IMR-90 (cell line): ENCODE measurements at regions not wholly inside any gene's neighbourhood (a gene's known extent, or its start where the extent isn't known, plus 50 kb on each side); places are given as distances from the start of the nearest gene placed in this dataset.

ENCODE experiments used
- ATAC-seq: fragments of 200-7000 bp; cut with Tn5 transposase; 2 replicates; pipeline ENCODE4 v1.9.1; 2020; ENCODE audit warnings: low read depth, mild to moderate bottlenecking, moderate library complexity
- BruUV-seq: library from RNA; stranded (reverse); fragments of 400-500 nt; replicated peaks from 2 replicates; lab custom pipeline; 2021; lab: Mats Ljungman, UMichigan
- CTCF ChIA-PET: fragments of 300-600 bp; formaldehyde crosslinking; extraction: SDS; loops from one replicate; lab custom pipeline; 2021; ENCODE audit warnings: antibody characterized with exemption; lab: Yijun Ruan, JAX
- POLR2A ChIA-PET: fragments of 300-600 bp; sonication (Branson Sonifier 250); formaldehyde crosslinking; loops from one replicate; lab custom pipeline; 2022; ENCODE audit warnings: antibody characterized with exemption; ENCODE audit not compliant: unreplicated experiment; lab: Charles Lee
- DNase-seq: peaks from one replicate; pipeline ENCODE4 v3.0.0; 2013
- H2AFZ ChIP-seq: replicated peaks from 2 replicates; pipeline ENCODE3; 2013; ENCODE audit warnings: low read length, mild to moderate bottlenecking; ENCODE audit not compliant: poor library complexity
- H2AK5ac ChIP-seq: 2 replicates; pipeline ENCODE4 v1.6.1; 2013; ENCODE audit warnings: low read depth, low read length, inconsistent platforms
- H2AK9ac ChIP-seq: replicated peaks from 2 replicates; pipeline ENCODE3; 2013; ENCODE audit warnings: mild to moderate bottlenecking, low read depth, low read length, moderate library complexity; ENCODE audit not compliant: poor library complexity
- H2BK120ac ChIP-seq: 2 replicates; pipeline ENCODE4 v1.6.1; 2013; ENCODE audit warnings: low read depth, low read length, inconsistent platforms
- H2BK15ac ChIP-seq: 3 replicates; pipeline ENCODE4 v1.6.1; 2013; ENCODE audit warnings: low read depth, low read length, inconsistent platforms
- H2BK20ac ChIP-seq: 2 replicates; pipeline ENCODE4 v1.6.1; 2013; ENCODE audit warnings: low read depth, mild to moderate bottlenecking, inconsistent platforms, low read length, moderate library complexity
- H2BK5ac ChIP-seq: 2 replicates; pipeline ENCODE4 v1.6.1; 2013; ENCODE audit warnings: mild to moderate bottlenecking, low read depth, low read length, inconsistent platforms; ENCODE audit not compliant: poor library complexity, severe bottlenecking
- H3K14ac ChIP-seq: replicated peaks from 2 replicates; pipeline ENCODE4 v1.6.1; 2013; ENCODE audit warnings: low read depth, low read length, inconsistent platforms
- H3K18ac ChIP-seq: 2 replicates; pipeline ENCODE4 v1.6.1; 2013; ENCODE audit warnings: low read depth, low read length, control low read depth
- H3K23ac ChIP-seq: 2 replicates; pipeline ENCODE4 v1.6.1; 2013; ENCODE audit warnings: low read depth, low read length, inconsistent platforms
- H3K27ac ChIP-seq: 2 replicates; pipeline ENCODE4 v1.5.1; 2013; ENCODE audit warnings: mild to moderate bottlenecking, control low read depth, low read length; ENCODE audit not compliant: insufficient read depth
- H3K27me3 ChIP-seq: 2 replicates; pipeline ENCODE4 v1.6.1; 2013; ENCODE audit warnings: low read length; ENCODE audit not compliant: control insufficient read depth, insufficient read depth
- H3K36me3 ChIP-seq: 2 replicates; pipeline ENCODE4 v1.6.1; 2013; ENCODE audit warnings: low read length, mixed read lengths; ENCODE audit not compliant: control insufficient read depth, insufficient read depth
- H3K4ac ChIP-seq: 2 replicates; pipeline ENCODE4 v1.6.1; 2013; ENCODE audit warnings: low read depth, low read length, inconsistent platforms
- H3K4me1 ChIP-seq: 2 replicates; pipeline ENCODE4 v1.6.1; 2013; ENCODE audit warnings: low read length, mixed read lengths; ENCODE audit not compliant: control insufficient read depth, insufficient read depth
- H3K4me2 ChIP-seq: 2 replicates; pipeline ENCODE4 v1.6.1; 2013; ENCODE audit warnings: low read depth, mild to moderate bottlenecking, control low read depth, low read length, moderate library complexity
- H3K4me3 ChIP-seq: 2 replicates; pipeline ENCODE4 v1.5.1; 2013; ENCODE audit warnings: low read depth, mild to moderate bottlenecking, control low read depth, low read length, moderate library complexity; ENCODE audit not compliant: insufficient read depth
- H3K56ac ChIP-seq: 2 replicates; pipeline ENCODE4 v1.6.1; 2013; ENCODE audit warnings: low read length, inconsistent platforms; ENCODE audit not compliant: insufficient read depth; ENCODE audit errors: extremely low read depth
- H3K79me1 ChIP-seq, 2 experiments: 2 replicates each; pipeline ENCODE4 v1.6.1; 2013; ENCODE audit warnings: low read length in 2 of 2, inconsistent platforms in 1 of 2, low read depth in 1 of 2
- H3K9ac ChIP-seq: 2 replicates; pipeline ENCODE4 v1.6.1; 2013; ENCODE audit warnings: low read depth, low read length, control low read depth
- H3K9me1 ChIP-seq: 2 replicates; pipeline ENCODE4 v1.6.1; 2013; ENCODE audit warnings: low read length, inconsistent platforms; ENCODE audit not compliant: insufficient read depth
- H3K9me3 ChIP-seq: 2 replicates; pipeline ENCODE4 v1.6.1; 2013; ENCODE audit warnings: low read length; ENCODE audit not compliant: control insufficient read depth, insufficient read depth
- H4K20me1 ChIP-seq: 2 replicates; pipeline ENCODE4 v1.6.1; 2013; ENCODE audit warnings: low read length, inconsistent platforms; ENCODE audit not compliant: insufficient read depth
- H4K5ac ChIP-seq: 2 replicates; pipeline ENCODE4 v1.6.1; 2013; ENCODE audit warnings: mild to moderate bottlenecking, low read depth, low read length, control low read depth
- H4K8ac ChIP-seq, 2 experiments: 2 replicates each; pipeline ENCODE4 v1.6.1; 2013; ENCODE audit warnings: low read depth in 2 of 2, low read length in 2 of 2, control low read depth in 1 of 2, inconsistent platforms in 1 of 2
- H4K91ac ChIP-seq: 2 replicates; pipeline ENCODE4 v1.6.1; 2013; ENCODE audit warnings: low read depth, low read length, inconsistent platforms; ENCODE audit not compliant: insufficient read depth
- BHLHE40 ChIP-seq: fragments of 150-350 bp; IDR thresholded peaks from 2 replicates; pipeline ENCODE4 v1.6.1; 2016; ENCODE audit warnings: mild to moderate bottlenecking, low read depth, low read length
- CTCF ChIP-seq: conservative IDR thresholded peaks from 2 replicates; pipeline ENCODE4 v1.5.1; 2012; ENCODE audit warnings: mild to moderate bottlenecking, low read depth, low read length, improper control_type of control experiment
- ELK1 ChIP-seq: fragments of 150-350 bp; IDR thresholded peaks from 2 replicates; pipeline ENCODE4 v1.6.1; 2016; ENCODE audit warnings: low read depth, mild to moderate bottlenecking, low read length, moderate library complexity, borderline replicate concordance
- FOS ChIP-seq: fragments of 150-350 bp; IDR thresholded peaks from 2 replicates; pipeline ENCODE4 v1.6.1; 2016; ENCODE audit warnings: low read depth, low read length
- MAFK ChIP-seq: IDR thresholded peaks from 2 replicates; pipeline ENCODE4 v1.6.1; 2012; ENCODE audit warnings: low read depth, low read length, improper control_type of control experiment
- MXI1 ChIP-seq: IDR thresholded peaks from 2 replicates; pipeline ENCODE4 v1.6.1; 2012; ENCODE audit warnings: low read depth, mild to moderate bottlenecking, low read length, moderate library complexity, borderline replicate concordance
- NFE2L2 ChIP-seq: fragments of 150-350 bp; IDR thresholded peaks from 2 replicates; pipeline ENCODE4 v1.6.1; 2016; ENCODE audit warnings: low read depth, mild to moderate bottlenecking, low read length
- POLR2A ChIP-seq: IDR thresholded peaks from 2 replicates; pipeline ENCODE4 v1.6.1; 2012; ENCODE audit warnings: mild to moderate bottlenecking, low read depth, low read length
- RAD21 ChIP-seq: IDR thresholded peaks from 2 replicates; pipeline ENCODE4 v1.6.1; 2012; ENCODE audit warnings: low read length, improper control_type of control experiment
- RCOR1 ChIP-seq: IDR thresholded peaks from 2 replicates; pipeline ENCODE4 v1.6.1; 2012; ENCODE audit warnings: mild to moderate bottlenecking, low read length, improper control_type of control experiment; ENCODE audit not compliant: insufficient replicate concordance
- RFX5 ChIP-seq: IDR thresholded peaks from 2 replicates; pipeline ENCODE4 v1.8.0; 2012; ENCODE audit warnings: low read depth, mild to moderate bottlenecking, low read length, moderate library complexity
- SMC3 ChIP-seq: fragments of 150-350 bp; IDR thresholded peaks from 2 replicates; pipeline ENCODE4 v1.6.1; 2016; ENCODE audit warnings: low read depth, mild to moderate bottlenecking, antibody characterized with exemption, low read length, moderate library complexity
- USF2 ChIP-seq: fragments of 150-350 bp; IDR thresholded peaks from 2 replicates; pipeline ENCODE4 v1.6.1; 2017; ENCODE audit warnings: mild to moderate bottlenecking, antibody characterized with exemption, low read length, low read depth
- WGBS, 2 experiments: methylation state at CpG; one replicate each; pipeline versions ENCODE4 v1.1.5 to v1.1.7; 2013; ENCODE audit warnings: missing lambda C conversion rate in 2 of 2; ENCODE audit not compliant: insufficient read length in 1 of 2; ENCODE audit errors: extremely low coverage in 2 of 2; 5-methylcytosine and 5-hydroxymethylcytosine counted together
- dilution Hi-C: fragments of 300-500 bp; cut with HindIII; formaldehyde crosslinking; loops from one replicate; pipeline ENCODE4 v1.14.3; 2018; ENCODE audit warnings: low sequenced_read_pairs; ENCODE audit not compliant: unreplicated experiment
- in situ Hi-C: fragments of 300-500 bp; cut with MboI; formaldehyde crosslinking; loops from 3 replicates; pipeline ENCODE4 v1.14.3; 2019; ENCODE audit warnings: low sequenced_read_pairs, inconsistent platforms, mixed read lengths
- intact Hi-C: fragments of 100-400 bp; cut with micrococcal nuclease; formaldehyde crosslinking; loops from 2 replicates; pipeline ENCODE4 v1.10.0; 2022

GRCh38 chr5:135227064-135228022 lies 171.7 kb downstream of the MACROH2A1 start:
- peaks cover 5% of the 10 kb centered on the region; the same call in 1 of the 2 replicates for H3K27me3 ChIP-seq
- H3K4me2 ChIP-seq = no peak overlapping the region
- no TSS peak for BruUV-seq
- H3K14ac ChIP-seq = no peak overlapping the region
- TF ChIP-seq NFE2L2 (no peak), CTCF (no peak), SMC3 (no peak), RCOR1 (no peak), MXI1 (no peak), USF2 (no peak), ELK1 (no peak), RAD21 (no peak), RFX5 (no peak), MAFK (no peak), FOS (no peak), POLR2A (no peak), BHLHE40 (no peak)
- peaks cover 12% of the 10 kb centered on the region for H3K4me1 ChIP-seq
- peak overlapping the region; percentile 5; the same call in 1 of the 2 replicates for H2BK20ac ChIP-seq
- POLR2A ChIA-PET = no interaction called here
- H2BK5ac ChIP-seq = no peak overlapping the region
- H2AK5ac ChIP-seq = peak overlapping the region; percentile 32; the same call in 1 of the 2 replicates
- H4K20me1 ChIP-seq = no peaks in the 10 kb centered on the region
- no peaks in the 10 kb centered on the region; the same call in 1 of the 2 replicates for H3K9me3 ChIP-seq
- H3K18ac ChIP-seq = no peak overlapping the region
- in situ Hi-C loops = no loop called here
- peaks cover 2% of the 10 kb centered on the region; the same call in 1 of the 2 replicates for H3K9me1 ChIP-seq
- no CpG with 5 or more reads among the region's 6 CpGs for WGBS, 2 experiments
- H2BK15ac ChIP-seq = 0 out of 3 replicates have a peak overlapping the region, but pooled peaks have one; percentile 64
- no peak overlapping the region for H2BK120ac ChIP-seq
- no peak overlapping the region for H3K27ac ChIP-seq
- no peak overlapping the region for H2AFZ ChIP-seq
- H3K56ac ChIP-seq = no peak overlapping the region
- H3K9ac ChIP-seq = no peak overlapping the region
- intact Hi-C loops = no loop called here
- no peak overlapping the region for H3K23ac ChIP-seq
- no peak for ATAC-seq
- no peak overlapping the region; the same call in 1 of the 2 replicates for H3K4ac ChIP-seq
- H3K36me3 ChIP-seq = no peaks in the 10 kb centered on the region
- CTCF ChIA-PET = interaction anchor here (0.7 kb wide), 1 partner anchor 16 kb away, joined by 3 read pairs; no protein-coding TSS in a partner anchor
- dilution Hi-C loops = no loop called here
- no peak overlapping the region for H3K4me3 ChIP-seq
- peaks cover 0 to 1% of the 10 kb centered on the region in 2 experiments; a peak in 1 of 4 replicates for H3K79me1 ChIP-seq
- no peak overlapping the region for H4K91ac ChIP-seq
- H2AK9ac ChIP-seq = peak overlapping the region; percentile 1
- no peak for DNase-seq
- H4K5ac ChIP-seq = no peak overlapping the region
- no peak overlapping the region for H4K8ac ChIP-seq
